HG02571 (cell line): ENCODE measurements at regions not wholly inside any gene's neighbourhood (a gene's known extent, or its start where the extent isn't known, plus 50 kb on each side); places are given as distances from the start of the nearest gene placed in this dataset.

Experiments
- ATAC-seq: cut with Tn5 transposase; IDR thresholded peaks from one replicate; pipeline ENCODE4 v1.9.1; 2021; ENCODE audit warnings: mild to moderate bottlenecking, moderate library complexity; ENCODE audit not compliant: unreplicated experiment

DNA sequence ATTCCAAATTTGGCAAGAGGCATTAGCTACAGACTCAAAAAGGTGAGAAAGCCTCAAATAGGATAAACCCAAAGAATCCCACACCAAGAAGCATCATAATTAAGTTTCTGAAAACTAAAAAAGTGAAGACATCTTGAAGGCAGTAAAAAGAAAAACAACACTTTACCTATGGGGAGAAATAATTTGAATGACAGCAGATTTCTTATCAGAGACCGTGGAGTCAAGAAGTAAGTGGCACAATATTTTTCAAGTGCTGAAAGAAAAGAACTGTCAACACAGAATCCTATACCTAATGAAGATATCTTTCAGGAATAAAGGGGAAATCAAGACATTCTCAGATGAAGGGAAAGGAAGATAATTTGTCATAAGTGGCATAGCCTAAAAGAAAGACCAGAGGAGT lies 193.3 kb upstream of the CHD6 start:
- no peak for ATAC-seq

DNA sequence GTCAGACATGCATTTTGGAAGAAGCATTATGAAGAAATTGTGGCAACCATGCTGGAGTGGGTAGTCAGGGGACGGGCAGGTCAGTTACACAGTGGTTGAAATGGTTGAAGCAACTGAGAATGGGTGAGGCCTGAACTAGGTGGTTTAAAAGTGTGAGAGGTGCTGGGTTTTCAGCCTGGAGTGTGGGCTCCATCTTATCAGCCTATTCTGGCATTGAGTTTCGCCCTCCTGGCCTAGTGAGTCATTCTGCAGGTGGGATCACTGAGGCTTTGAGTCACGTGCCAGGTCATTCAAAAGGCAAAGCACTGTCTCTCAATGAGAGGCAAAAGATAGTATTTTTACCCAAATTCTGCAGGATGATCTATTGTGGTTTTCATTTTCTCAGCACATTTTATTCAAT lies 181.9 kb upstream of the CHD6 start:
- no peak for ATAC-seq

DNA sequence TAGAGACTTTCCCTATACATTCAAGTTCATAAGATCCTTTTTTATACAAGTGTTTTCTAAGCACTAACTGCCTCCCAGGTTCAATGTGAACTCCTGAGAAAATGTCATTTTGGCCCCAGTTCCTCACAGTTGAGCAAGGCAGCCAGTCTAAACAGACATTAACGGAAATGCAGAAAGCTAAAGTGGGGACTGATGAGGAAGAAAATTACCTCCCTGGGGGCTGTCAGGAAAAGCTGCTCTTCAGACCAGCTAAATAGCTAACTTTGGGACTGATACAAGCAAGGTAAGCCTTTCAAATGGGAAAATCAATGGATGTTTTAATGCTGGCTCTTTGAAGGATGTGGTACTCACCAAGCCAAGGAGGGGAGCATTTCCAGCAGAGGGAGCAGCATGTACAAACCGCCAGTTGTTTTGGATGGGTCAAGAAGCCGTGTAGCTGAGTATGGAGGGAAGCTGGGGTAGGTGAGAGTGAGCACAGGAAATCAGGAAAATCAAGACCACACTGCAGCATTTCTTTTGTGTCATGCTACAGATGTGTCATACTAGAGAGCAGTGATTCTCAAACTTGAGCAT lies 180.8 kb upstream of the CHD6 start:
- ATAC-seq, result no peak

DNA sequence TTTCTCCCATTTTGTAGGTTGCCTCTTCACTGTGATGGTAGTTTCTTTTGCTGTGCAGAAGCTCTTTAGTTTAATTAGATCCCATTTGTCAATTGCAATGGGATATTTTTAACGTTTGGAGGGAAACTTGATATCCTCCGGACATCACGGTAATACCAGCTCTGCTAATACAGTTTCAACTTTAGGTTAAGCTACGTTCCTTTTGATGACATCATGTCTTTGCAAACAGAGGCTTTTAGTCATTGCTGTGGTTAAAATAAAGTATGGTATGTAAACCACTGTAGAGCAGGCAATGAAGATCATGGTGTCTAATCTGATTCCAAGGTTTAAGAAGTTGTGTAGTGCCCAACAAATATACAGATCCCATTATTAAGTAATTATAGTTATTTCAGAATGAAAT lies 168.0 kb upstream of the CHD6 start:
- no peak for ATAC-seq

DNA sequence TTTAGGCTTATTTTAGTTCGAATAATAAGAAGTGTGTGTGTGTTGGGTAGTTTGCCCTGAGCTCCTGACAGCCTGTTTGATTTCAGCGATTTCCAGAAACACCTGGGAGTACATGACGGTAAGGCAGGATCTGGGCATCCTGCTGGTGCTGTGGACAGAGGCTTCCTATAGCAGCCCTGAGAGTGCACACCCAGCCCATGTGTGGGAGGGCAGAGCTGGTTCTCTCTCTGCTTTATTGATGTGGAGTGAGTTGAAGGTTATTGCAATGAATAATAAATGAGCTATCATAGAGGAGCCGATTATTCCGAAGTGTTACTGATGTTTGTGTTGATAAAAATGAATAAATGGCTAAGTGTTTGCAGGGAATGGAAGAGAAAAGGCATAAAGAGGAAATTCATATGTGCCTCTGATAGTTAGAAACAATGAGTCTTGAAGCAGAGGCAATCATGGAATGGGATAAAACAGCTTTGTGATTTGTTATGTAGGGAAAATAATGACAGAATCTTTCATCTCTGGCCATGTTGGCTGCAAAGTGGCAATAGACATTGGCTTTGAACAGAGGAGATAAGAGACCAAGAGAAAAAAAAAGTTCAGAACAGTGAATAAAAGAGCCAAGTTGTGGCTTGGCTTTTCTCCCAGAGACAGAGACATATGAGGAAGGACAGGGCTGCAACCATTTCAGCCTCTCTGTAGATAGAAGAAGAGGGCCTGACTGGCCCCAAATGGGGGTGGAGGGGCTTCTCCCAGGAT lies 166.2 kb upstream of the CHD6 start:
- no peak for ATAC-seq

DNA sequence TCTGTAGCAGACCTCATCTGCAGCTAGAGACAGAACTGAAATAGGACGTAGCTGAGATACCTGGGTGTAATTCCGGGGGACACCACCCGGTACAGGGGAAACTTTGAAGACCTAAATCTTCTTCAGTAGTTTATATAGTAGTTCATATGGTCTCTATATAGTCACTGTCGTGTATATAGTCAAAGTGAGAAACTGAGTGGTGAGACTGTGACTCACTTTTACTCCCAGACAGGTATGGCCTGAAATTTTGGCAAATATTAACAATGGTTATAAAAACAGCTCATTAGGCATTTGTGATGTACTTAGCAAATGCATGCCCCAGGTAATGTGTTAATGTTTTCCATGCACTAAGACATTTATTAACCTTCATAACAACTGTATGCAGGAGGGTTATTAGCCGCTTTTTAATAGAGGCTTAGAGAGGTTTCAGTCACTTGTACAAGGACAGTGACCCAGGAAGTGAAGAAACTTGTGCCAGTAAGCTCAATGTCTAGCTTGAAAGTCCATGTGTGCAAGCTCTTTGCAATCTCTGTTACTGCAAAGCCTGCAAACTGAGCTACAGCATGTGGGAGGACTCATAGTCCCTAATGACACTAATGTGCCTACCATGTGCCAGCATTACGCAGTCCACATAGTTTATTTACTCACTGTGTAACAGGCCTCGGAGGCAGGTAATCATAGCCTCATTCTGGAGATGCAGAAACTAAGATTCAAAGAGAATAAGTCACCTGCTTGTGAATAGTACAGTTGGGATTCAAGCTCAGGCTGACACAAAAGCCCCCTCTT lies 165.4 kb upstream of the CHD6 start:
- ATAC-seq, result no peak

DNA sequence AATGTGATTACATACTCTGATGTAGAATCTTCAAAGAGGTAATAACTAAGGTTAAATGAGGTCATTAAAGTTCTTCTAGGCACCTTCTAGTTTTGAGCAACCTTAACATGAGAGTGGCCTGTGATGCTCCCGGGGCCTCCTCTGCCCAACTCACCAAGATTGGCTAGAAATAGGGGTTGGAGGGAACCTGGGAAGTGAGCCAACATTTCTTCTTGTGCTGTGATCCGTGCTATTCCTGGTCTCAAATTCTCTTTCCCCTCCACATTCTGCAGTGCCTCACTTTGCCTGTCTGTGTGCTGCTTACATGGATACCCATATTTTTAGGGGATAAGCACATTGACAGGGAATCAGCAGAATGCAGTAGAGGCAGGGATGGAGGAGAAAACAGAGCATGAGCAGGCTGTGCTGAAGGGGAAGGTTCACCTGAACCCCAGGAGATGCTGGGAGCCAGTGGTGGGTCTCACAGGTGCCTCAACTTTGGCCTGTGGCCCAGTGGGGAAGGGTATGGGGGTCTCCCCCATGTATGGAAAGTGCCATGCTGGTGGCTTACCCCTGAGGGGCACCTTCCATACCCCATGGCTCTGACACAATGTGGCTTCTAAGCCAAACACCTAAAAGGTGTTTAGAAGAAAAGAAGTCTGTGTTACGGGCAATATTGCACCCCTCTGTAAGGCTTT lies 164.7 kb upstream of the CHD6 start:
- no peak for ATAC-seq

DNA sequence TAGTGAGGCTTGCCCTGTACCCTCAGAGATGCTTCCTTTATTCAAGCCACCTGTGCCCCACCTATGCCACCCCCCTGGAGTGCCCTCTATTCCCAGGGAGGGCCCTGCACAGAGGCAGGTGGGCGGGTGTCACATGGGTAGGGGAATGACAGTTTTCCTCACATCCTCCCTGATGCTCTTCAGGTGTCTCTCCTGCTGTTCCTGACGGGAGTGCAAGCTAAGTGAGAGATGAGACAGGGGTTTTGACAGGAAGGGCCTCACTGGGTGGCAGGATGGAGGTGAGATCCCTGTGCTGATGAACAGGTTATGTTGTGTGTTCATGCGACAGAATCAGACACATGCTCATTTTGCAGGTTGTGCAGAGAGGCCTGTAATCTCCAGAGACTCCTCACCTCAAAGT lies 164.1 kb upstream of the CHD6 start:
- no peak for ATAC-seq

DNA sequence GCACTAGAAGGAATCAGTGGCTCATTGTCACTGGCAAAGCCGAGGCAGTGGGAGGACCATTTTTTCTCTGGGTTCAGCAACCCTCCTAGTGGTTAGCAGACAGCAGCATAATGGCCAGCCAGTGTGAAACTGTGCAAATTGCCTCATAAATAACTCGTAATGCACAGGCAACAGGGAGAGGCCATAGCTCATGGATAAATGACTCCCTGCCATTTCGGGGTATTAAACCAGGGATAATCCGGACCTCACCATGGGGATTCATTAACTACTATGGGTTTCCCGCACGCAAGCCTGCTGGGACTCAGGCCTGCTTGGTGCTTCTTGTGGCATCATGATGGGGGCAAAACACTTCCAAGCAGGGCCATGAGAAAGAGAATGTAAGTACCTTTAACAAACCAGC lies 158.2 kb upstream of the CHD6 start:
- no peak for ATAC-seq

DNA sequence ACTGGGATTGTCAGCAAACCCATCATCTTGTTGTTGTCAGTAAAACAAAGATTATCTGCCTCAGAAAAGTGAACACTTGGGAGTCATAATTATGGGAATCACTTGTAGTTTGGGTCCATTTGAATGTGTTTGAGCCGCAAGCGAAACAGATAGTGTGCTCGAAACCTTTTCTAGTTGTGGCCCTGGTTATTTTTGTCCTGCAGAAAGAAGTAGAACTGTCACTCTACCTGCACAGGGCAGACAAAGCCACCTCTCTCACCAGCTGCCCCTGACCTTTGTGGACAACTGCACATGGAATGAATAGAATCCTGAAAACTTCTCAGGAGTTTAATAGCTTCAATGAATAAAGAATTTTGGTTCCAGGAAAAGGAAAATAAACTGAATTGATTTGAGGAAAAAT lies 156.1 kb upstream of the CHD6 start:
- ATAC-seq, result no peak

DNA sequence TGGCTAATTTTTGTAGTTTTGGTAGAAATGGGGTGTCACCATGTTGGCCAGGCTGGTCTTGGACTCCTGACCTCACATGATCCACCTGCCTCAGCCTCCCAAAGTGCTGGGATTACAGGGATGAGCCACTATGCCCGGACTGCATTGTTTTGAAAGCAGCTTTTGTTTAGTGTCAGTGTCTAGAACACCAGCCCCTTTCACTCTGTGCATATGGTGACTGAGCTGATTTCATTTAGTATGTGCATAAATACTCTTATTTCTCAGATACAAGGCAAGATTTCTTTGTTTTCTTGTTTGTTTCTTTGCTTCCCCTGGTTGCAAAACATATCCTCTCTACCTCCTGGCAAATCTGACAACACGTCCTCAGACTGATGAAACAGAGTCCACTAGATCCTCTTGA lies 152.8 kb upstream of the CHD6 start:
- ATAC-seq, result no peak

DNA sequence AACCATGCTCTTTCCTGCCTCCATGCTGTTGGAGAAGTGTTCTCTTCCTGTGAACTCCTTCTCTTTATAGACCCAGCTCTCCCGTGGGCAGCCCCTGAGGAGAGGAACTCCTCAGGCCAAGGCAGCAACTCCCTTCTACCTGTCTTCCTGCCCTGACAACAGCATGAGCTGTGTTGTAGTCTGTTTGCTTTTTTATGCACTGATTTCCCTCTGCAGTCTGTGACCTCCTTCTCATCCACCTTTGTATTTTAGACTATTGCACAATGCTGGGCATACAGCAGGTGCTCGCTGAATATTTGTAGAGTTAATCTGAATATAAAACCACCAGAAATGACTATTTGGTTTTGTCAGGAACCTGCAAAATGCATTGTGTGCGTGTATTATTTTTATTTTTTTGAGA lies 152.2 kb upstream of the CHD6 start:
- ATAC-seq, result no peak

DNA sequence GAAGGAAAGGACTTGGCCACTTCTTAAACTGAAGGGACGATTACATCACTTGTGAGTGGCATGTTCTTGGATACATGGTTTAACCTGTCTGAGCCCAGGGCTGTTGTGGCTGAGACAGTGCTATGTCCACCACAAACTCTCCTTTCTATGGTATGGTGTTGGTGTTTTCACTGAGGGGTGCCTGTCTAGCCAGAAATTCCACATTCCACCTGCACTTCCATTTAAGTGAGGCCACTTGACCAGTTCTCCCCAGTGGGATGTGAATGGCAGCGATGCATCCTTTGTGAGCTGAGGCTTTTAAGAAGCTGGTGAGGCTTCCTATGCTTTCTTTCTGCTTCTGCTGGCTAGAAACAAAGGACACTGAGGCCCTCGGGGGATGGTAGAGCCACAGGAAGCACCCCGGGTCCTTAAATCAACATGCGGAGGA lies 151.4 kb upstream of the CHD6 start:
- no peak for ATAC-seq

DNA sequence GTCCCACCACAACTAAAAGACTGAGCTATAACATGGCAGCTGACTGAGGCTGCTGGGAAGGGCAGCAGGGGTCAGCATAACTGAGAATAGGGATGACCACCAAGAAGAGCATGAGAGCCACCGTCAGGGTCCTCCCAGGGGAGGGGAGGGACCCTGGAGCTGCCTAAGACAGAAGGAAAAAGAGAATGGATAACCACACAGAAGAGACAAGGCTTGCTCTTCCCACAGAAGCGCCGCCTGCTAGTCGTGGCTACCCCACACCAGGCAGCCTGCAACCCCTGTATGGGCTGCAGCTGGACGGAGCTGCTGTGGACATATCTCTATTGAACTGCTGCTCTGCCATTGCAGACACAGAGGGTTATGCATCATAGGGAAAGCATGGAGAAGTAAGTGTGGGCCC lies 132.0 kb upstream of the CHD6 start:
- no peak for ATAC-seq

DNA sequence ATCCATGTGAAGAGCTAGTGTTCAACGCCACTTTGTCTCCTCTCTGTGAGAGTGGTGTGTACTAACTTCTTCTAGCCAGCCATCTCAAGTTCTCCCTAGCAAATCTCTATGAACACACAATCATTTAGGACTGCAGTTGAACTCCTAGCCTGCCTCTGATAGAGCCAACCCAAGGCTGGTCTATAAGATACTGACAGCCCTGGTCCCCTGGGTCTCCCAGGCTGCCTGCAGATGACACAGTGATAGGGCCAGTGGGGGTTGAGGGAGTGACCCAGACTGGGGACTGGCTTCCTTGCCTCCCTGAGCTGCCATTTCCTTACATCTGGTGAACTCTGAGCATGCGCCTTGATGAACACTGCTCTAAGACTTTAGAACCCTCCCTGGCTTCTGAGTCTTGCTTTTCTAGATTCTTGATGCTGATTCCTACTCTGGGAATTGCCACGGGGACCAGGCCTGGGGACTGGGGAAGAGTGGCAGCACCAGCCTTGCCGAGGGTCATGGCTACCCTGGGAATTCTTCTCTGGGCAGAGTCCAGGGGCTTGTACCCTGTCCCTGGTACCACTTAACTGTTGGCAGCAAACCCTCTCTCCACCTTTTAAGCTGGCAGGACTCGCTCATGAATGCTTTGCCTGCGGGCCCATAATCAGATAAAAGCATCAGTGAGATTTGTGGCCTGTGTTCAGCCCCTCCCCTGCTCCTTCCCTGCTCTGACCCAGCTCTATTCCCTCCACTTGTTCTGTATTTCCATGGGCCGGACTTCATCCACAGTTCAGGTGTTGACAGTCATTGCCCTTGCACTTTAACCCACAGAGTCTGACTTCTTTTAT lies 130.8 kb upstream of the CHD6 start:
- no peak for ATAC-seq

DNA sequence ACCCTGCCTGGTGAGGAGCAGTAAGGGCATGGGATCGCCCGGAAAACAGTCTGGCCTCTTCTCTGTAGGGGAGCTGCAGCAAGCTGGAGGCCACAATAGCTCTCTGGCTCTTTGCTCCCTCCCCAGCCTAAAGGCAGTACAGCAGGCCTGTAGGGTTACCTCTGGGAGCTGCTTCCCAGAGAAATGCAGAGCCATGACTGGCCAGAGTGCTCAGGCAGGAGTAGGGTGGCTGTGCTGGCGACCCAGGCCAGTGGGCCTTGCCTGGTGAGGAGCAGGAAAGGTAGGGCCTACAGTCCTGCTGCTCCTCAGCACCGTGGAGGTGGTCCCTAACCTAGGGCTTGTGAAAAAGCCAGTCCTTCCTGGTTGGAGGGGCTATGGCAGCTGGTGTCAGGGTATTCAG lies 129.9 kb upstream of the CHD6 start:
- ATAC-seq, result no peak

DNA sequence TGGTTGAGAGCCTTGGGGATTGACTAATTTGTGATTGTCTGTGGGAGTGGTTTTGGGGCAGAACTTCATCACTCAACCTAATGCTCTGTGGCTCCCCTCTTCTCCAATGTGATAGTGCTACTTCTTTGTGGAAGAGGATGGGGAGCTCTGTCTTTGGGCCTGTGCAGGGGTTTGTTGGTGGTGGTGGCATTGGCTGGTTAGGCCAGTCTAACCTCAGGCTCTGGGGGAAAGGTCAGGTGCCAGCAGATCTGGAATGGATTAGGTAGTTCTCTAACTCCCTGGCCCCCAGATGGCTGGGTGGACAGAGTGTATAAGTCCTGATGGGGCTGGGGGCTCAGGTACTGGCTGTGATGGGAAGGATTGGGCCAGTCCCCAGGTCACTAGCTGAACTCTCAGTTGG lies 129.0 kb upstream of the CHD6 start:
- no peak for ATAC-seq

DNA sequence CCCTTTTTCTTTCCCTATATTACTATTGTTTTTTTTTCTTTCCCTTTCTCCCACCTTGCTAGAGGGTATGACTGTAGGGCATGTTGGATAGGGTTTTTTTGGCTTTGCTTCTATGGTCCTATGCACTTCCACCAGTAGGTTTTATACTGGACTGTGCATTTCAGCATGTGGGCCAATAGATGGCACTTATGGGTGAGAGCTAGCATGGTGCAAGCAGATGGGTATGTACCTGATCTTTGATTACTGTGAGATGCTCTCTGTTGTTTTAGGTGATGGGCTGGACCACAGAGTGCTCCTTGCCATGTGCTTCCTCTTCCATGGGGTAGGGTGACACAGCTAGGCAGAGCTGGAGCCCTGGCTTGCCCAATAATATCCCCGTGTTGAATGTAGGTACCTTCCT lies 128.5 kb upstream of the CHD6 start:
- ATAC-seq, result no peak

DNA sequence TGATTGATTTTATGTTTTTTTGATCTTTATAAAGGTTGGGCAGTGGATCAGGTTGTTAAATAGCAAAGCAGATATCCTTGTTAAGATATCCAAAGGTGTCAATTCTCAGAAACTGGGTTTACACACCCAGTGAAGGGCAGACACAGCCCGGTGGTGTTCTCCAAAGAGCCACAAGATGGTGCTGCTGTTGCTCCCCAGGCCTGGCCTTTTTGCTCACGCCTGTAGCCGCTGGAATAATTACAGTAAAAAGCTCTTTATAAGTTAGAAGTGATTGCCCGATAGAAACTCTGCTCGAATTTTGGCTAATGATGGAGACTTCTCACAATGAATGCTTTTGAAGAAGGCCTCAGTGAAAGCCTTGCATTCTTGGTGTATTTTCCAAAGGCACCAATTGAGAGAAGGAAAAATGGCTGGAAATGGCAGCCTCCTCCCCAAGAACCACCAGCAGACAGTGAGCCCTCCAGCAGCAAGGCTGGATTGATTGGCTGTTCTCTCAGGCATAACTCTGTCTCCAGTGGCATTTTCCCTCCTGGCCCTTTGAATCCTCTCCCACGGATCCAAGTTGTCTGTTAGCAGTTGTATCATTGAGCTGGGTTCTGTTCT lies 120.5 kb upstream of the CHD6 start:
- ATAC-seq, result no peak

DNA sequence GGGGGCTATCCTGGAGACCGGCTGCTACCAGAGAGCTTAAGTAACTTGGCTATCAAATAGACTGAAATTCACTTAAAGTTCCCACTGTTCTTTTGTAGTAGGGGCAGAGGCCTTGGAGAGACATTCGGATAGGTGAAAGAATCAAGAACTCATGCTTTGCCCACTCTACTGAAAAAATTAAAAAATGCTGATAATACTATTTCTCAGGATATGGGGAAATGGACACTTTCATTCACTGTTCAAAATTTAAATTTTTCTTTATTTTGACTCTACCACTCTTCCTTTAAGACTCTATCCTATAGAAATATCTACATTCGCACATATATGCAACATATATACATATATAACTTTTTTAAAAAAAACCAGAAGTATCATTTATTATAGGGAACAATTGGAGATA lies 117.8 kb upstream of the CHD6 start:
- ATAC-seq, result no peak
